Keratinocyte (primary cell): ENCODE measurements at regions not wholly inside any gene's neighbourhood (a gene's known extent, or its start where the extent isn't known, plus 50 kb on each side); places are given as distances from the start of the nearest gene placed in this dataset.

Experiments used
- DNase-seq: peaks from one replicate; pipeline ENCODE4 v3.0.0-alpha.2; 2011; ENCODE audit warnings: low read depth, missing footprints, low spot score
- FAIRE-seq: peaks from 2 replicates; lab custom pipeline; 2011; peaks lifted over from hg19 to GRCh38; lab: Jason Lieb, UNC
- H2AFZ ChIP-seq: 2 replicates; pipeline ENCODE4 v1.6.0; 2012; ENCODE audit warnings: low read length, control low read depth, inconsistent platforms; ENCODE audit not compliant: control insufficient read depth
- H3K27ac ChIP-seq: 2 replicates; pipeline ENCODE4 v1.5.1; 2011; ENCODE audit warnings: low read length; ENCODE audit not compliant: control insufficient read depth, insufficient read depth
- H3K27me3 ChIP-seq: 3 replicates; pipeline ENCODE4 v1.6.0; 2011; ENCODE audit warnings: low read length; ENCODE audit not compliant: control insufficient read depth, insufficient read depth; ENCODE audit errors: extremely low read depth
- H3K36me3 ChIP-seq, 2 experiments: 2 replicates in 1 of 2; 3 replicates in 1 of 2; pipeline ENCODE4 v1.5.1; 2011; ENCODE audit warnings: low read length in 2 of 2, mild to moderate bottlenecking in 1 of 2; ENCODE audit not compliant: control insufficient read depth in 2 of 2, insufficient read depth in 2 of 2; ENCODE audit errors: extremely low read depth in 1 of 2
- H3K4me1 ChIP-seq: 3 replicates; pipeline ENCODE4 v1.5.1; 2011; ENCODE audit warnings: low read length; ENCODE audit not compliant: control insufficient read depth, insufficient read depth; ENCODE audit errors: extremely low read depth
- H3K4me2 ChIP-seq: 3 replicates; pipeline ENCODE4 v1.6.0; 2011; ENCODE audit warnings: low read depth, low read length; ENCODE audit not compliant: control insufficient read depth, insufficient read depth; ENCODE audit errors: extremely low read depth
- H3K4me3 ChIP-seq, 3 experiments: fragments of 200-600 bp in 1 of 3; sonication (generic) in 1 of 3; 2 replicates in 2 of 3; 3 replicates in 1 of 3; pipeline ENCODE4 v1.5.1; 2011 to 2016; ENCODE audit warnings: low read length in 3 of 3, mild to moderate bottlenecking in 3 of 3, control low read depth in 2 of 3, inconsistent platforms in 1 of 3, low read depth in 1 of 3, mixed read lengths in 1 of 3, mixed run types in 1 of 3, moderate library complexity in 1 of 3; ENCODE audit not compliant: control insufficient read depth in 2 of 3, insufficient read depth in 2 of 3; ENCODE audit errors: extremely low read depth in 1 of 3
- H3K79me2 ChIP-seq: 2 replicates; pipeline ENCODE4 v1.6.0; 2012; ENCODE audit warnings: low read length; ENCODE audit not compliant: control insufficient read depth, insufficient read depth
- H3K9ac ChIP-seq: 3 replicates; pipeline ENCODE4 v1.6.0; 2011; ENCODE audit warnings: low read length; ENCODE audit not compliant: control insufficient read depth, insufficient read depth; ENCODE audit errors: extremely low read depth
- H3K9me1 ChIP-seq: 3 replicates; pipeline ENCODE4 v1.6.0; 2011; ENCODE audit warnings: low read length; ENCODE audit not compliant: control insufficient read depth, insufficient read depth; ENCODE audit errors: extremely low read depth
- H3K9me3 ChIP-seq: 2 replicates; pipeline ENCODE4 v1.5.1; 2012; ENCODE audit warnings: low read depth, low read length; ENCODE audit not compliant: control insufficient read depth
- H4K20me1 ChIP-seq: 3 replicates; pipeline ENCODE4 v1.6.0; 2011; ENCODE audit warnings: low read length; ENCODE audit not compliant: control insufficient read depth, insufficient read depth; ENCODE audit errors: extremely low read depth
- EZH2 ChIP-seq: IDR thresholded peaks from one replicate; pipeline ENCODE4 v1.6.1; 2012; ENCODE audit warnings: inconsistent platforms, mild to moderate bottlenecking, low read length, moderate library complexity
- dilution Hi-C: fragments of 300-500 bp; cut with MboI; formaldehyde crosslinking; loops from one replicate; pipeline ENCODE4 v1.7.0; 2020; ENCODE audit warnings: low sequenced_read_pairs; ENCODE audit not compliant: extremely low pct_ligation_motif_present
- TF ChIP-seq, protein P1 (sequence below), 3 experiments: IDR thresholded peaks in 1 of 3; conservative IDR thresholded peaks in 1 of 3; optimal IDR thresholded peaks in 1 of 3; 2 replicates in 2 of 3; 3 replicates in 1 of 3; pipeline versions ENCODE3 to v1.5.1; 2011; ENCODE audit warnings: low read length in 3 of 3, mild to moderate bottlenecking in 3 of 3, moderate library complexity in 2 of 3, control low read depth in 1 of 3, inconsistent platforms in 1 of 3; ENCODE audit not compliant: insufficient read depth in 2 of 3; ENCODE audit errors: extremely low read depth in 1 of 3

DNA sequence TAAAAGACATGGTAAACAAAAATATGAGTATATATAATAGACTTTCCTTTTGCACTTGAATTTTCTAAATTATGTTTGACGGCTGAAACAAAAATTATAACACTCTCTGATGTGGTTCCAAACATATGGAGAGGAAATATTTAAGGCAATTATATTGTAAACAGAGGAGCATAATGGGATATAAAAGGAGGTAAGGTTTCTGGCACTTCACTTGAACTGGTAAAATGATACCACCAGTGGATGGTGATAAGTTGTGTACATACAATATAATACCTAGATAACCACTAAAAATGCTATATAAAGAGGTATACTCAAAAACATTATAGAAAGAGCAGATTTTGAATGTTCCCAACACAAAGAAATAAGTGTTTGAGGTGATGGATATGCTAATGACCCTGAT, 192.9 kb upstream of the RAD23B start:
- no peak overlapping the region for H3K27ac ChIP-seq
- peaks cover 5% of the 10 kb centered on the region for H3K27me3 ChIP-seq
- no peaks in the 10 kb centered on the region for H3K4me1 ChIP-seq
- no peak for FAIRE-seq
- no peaks in the 10 kb centered on the region for H3K79me2 ChIP-seq
- no peaks in the 10 kb centered on the region for H3K9me1 ChIP-seq
- dilution Hi-C loops: no loop called here
- H3K4me3 ChIP-seq: no peak overlapping the region
- no peaks in the 10 kb centered on the region for H3K36me3 ChIP-seq
- H4K20me1 ChIP-seq: no peaks in the 10 kb centered on the region
- DNase-seq: no peak
- H3K9ac ChIP-seq: no peak overlapping the region
- no peak overlapping the region for H2AFZ ChIP-seq
- no peak overlapping the region for H3K4me2 ChIP-seq
- no peaks in the 10 kb centered on the region for H3K9me3 ChIP-seq
- TF ChIP-seq, protein P1, sequence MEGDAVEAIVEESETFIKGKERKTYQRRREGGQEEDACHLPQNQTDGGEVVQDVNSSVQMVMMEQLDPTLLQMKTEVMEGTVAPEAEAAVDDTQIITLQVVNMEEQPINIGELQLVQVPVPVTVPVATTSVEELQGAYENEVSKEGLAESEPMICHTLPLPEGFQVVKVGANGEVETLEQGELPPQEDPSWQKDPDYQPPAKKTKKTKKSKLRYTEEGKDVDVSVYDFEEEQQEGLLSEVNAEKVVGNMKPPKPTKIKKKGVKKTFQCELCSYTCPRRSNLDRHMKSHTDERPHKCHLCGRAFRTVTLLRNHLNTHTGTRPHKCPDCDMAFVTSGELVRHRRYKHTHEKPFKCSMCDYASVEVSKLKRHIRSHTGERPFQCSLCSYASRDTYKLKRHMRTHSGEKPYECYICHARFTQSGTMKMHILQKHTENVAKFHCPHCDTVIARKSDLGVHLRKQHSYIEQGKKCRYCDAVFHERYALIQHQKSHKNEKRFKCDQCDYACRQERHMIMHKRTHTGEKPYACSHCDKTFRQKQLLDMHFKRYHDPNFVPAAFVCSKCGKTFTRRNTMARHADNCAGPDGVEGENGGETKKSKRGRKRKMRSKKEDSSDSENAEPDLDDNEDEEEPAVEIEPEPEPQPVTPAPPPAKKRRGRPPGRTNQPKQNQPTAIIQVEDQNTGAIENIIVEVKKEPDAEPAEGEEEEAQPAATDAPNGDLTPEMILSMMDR (optimal IDR thresholded peaks at IDR 0.05 in 1 of 3, IDR thresholded peaks at IDR 0.05 in 1 of 3, conservative IDR thresholded peaks at IDR 0.05 in 1 of 3; ENCODE audit: extremely low read depth in 1 of 3, insufficient read depth in 2 of 3, low read length in 3 of 3): no peak
- no peak for TF ChIP-seq EZH2

DNA sequence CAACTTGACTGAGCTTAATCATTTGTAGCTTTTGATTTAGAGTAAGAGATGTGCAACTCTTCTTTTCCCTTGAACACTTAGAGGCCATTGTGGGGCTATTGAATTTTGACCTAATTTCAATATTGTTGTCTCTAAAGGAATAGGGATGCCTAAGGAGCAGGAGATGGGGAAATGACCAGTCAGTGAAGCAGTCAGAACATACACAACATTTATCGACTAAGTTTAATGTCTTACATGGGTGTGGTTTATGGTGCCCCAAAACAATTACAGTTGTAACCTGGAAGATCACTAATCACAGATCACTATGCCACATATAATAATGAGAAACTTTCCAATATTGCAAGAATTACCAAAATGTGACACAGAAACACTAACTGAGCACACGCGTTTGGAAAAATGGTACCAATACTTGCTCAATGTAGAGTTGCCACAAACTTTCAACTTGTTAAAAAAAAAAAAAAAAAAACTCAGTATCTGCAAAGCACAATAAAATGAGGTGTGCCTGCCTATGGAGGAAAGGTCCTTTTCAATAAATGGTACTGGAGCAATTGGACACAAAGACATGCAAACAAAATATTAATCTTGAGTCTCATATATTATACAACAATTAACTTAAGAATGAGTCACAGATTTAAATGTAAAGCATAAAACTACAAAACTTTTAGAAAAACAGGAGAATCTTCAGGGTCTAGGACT, 189.6 kb upstream of the RAD23B start:
- Histone ChIP-seq H3K9me3 (no peaks in the 10 kb centered on the region), H3K4me1 (no peaks in the 10 kb centered on the region), H4K20me1 (no peaks in the 10 kb centered on the region), H3K9ac (no peak overlapping the region), H3K27me3 (no peaks in the 10 kb centered on the region), H3K79me2 (no peaks in the 10 kb centered on the region), H3K4me2 (no peak overlapping the region), H3K27ac (no peak overlapping the region), H3K36me3 (no peaks in the 10 kb centered on the region), H3K9me1 (no peaks in the 10 kb centered on the region), H3K4me3 (no peak overlapping the region), H2AFZ (no peak overlapping the region)
- TF ChIP-seq, protein P1 (optimal IDR thresholded peaks at IDR 0.05 in 1 of 3, IDR thresholded peaks at IDR 0.05 in 1 of 3, conservative IDR thresholded peaks at IDR 0.05 in 1 of 3; ENCODE audit: extremely low read depth in 1 of 3, insufficient read depth in 2 of 3, low read length in 3 of 3): no peak
- no peak for TF ChIP-seq EZH2
- FAIRE-seq (no peak), DNase-seq (no peak)
- dilution Hi-C loops: no loop called here
